ENCODE measurements at regions not wholly inside any gene's neighbourhood (a gene's known extent, or its start where the extent isn't known, plus 50 kb on each side); places are given as distances from the start of the nearest gene placed in this dataset.

GRCh38 chr13:53167561-53167960 lies 138.9 kb downstream of the OLFM4 start:
- TF ChIP-seq, protein P1, sequence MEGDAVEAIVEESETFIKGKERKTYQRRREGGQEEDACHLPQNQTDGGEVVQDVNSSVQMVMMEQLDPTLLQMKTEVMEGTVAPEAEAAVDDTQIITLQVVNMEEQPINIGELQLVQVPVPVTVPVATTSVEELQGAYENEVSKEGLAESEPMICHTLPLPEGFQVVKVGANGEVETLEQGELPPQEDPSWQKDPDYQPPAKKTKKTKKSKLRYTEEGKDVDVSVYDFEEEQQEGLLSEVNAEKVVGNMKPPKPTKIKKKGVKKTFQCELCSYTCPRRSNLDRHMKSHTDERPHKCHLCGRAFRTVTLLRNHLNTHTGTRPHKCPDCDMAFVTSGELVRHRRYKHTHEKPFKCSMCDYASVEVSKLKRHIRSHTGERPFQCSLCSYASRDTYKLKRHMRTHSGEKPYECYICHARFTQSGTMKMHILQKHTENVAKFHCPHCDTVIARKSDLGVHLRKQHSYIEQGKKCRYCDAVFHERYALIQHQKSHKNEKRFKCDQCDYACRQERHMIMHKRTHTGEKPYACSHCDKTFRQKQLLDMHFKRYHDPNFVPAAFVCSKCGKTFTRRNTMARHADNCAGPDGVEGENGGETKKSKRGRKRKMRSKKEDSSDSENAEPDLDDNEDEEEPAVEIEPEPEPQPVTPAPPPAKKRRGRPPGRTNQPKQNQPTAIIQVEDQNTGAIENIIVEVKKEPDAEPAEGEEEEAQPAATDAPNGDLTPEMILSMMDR (IDR thresholded peaks at IDR 0.05), result no peak
- no peak for TF ChIP-seq POLR2A (IDR thresholded peaks at IDR 0.05)
